H9 (cell line): ENCODE measurements at regions not wholly inside any gene's neighbourhood (a gene's known extent, or its start where the extent isn't known, plus 50 kb on each side); places are given as distances from the start of the nearest gene placed in this dataset.

Experiments used
- DNase-seq: peaks from one replicate; pipeline ENCODE4 v3.0.0-alpha.2; 2017
- H2AFZ ChIP-seq: one replicate; pipeline ENCODE4 v1.6.1; 2013; ENCODE audit warnings: mild to moderate bottlenecking, low read length, control low read depth, moderate library complexity
- H2AK5ac ChIP-seq: 2 replicates; pipeline ENCODE4 v1.6.1; 2013; ENCODE audit warnings: low read length, control low read depth, mixed read lengths; ENCODE audit not compliant: insufficient read length
- H2BK120ac ChIP-seq: one replicate; pipeline ENCODE4 v1.6.1; 2013; ENCODE audit warnings: low read depth, mild to moderate bottlenecking, low read length, control low read depth, inconsistent platforms; ENCODE audit not compliant: poor library complexity, severe bottlenecking
- H2BK12ac ChIP-seq: 2 replicates; pipeline ENCODE4 v1.6.1; 2013; ENCODE audit warnings: low read length, control low read depth, mixed read lengths, low read depth; ENCODE audit not compliant: insufficient read length
- H2BK15ac ChIP-seq: 2 replicates; pipeline ENCODE4 v1.6.1; 2013; ENCODE audit warnings: low read depth, low read length, control low read depth
- H2BK20ac ChIP-seq: one replicate; pipeline ENCODE4 v1.6.1; 2013; ENCODE audit warnings: low read depth, mild to moderate bottlenecking, low read length, control low read depth, inconsistent platforms; ENCODE audit not compliant: poor library complexity, severe bottlenecking
- H2BK5ac ChIP-seq: 2 replicates; pipeline ENCODE4 v1.6.1; 2013; ENCODE audit warnings: low read length, control low read depth, mixed read lengths; ENCODE audit not compliant: insufficient read length
- H3K14ac ChIP-seq: 2 replicates; pipeline ENCODE4 v1.6.1; 2013; ENCODE audit warnings: low read length, control low read depth; ENCODE audit not compliant: insufficient read depth
- H3K18ac ChIP-seq: 2 replicates; pipeline ENCODE4 v1.6.1; 2013; ENCODE audit warnings: low read depth, mild to moderate bottlenecking, mixed read lengths, low read length, control low read depth; ENCODE audit not compliant: insufficient read length
- H3K23ac ChIP-seq: 2 replicates; pipeline ENCODE4 v1.6.1; 2013; ENCODE audit warnings: low read length, control low read depth, mixed read lengths, low read depth; ENCODE audit not compliant: insufficient read length
- H3K23me2 ChIP-seq: 2 replicates; pipeline ENCODE4 v1.6.1; 2013; ENCODE audit warnings: low read depth, mild to moderate bottlenecking, mixed read lengths, low read length, control low read depth; ENCODE audit not compliant: insufficient read length, poor library complexity, severe bottlenecking
- H3K27ac ChIP-seq: 2 replicates; pipeline ENCODE4 v1.5.1; 2013; ENCODE audit warnings: low read length, control low read depth, mixed read lengths, low read depth; ENCODE audit not compliant: insufficient read length
- H3K27me3 ChIP-seq: 2 replicates; pipeline ENCODE4 v1.6.1; 2013; ENCODE audit warnings: low read length, control low read depth, inconsistent platforms; ENCODE audit not compliant: insufficient read depth
- H3K4ac ChIP-seq: 2 replicates; pipeline ENCODE4 v1.6.1; 2013; ENCODE audit warnings: low read depth, mild to moderate bottlenecking, control low read depth, inconsistent platforms, low read length, moderate library complexity
- H3K4me1 ChIP-seq: 2 replicates; pipeline ENCODE4 v1.6.1; 2013; ENCODE audit warnings: low read length, control low read depth, inconsistent platforms; ENCODE audit not compliant: insufficient read depth
- H3K4me2 ChIP-seq: 2 replicates; pipeline ENCODE4 v1.6.1; 2013; ENCODE audit warnings: low read length, control low read depth, mixed read lengths; ENCODE audit not compliant: insufficient read length, insufficient read depth
- H3K56ac ChIP-seq: 2 replicates; pipeline ENCODE4 v1.6.1; 2013; ENCODE audit warnings: low read depth, mild to moderate bottlenecking, mixed read lengths, low read length, control low read depth; ENCODE audit not compliant: insufficient read length
- H3K79me1 ChIP-seq: 2 replicates; pipeline ENCODE4 v1.6.1; 2013; ENCODE audit warnings: low read depth, mild to moderate bottlenecking, moderate library complexity, low read length, control low read depth, inconsistent platforms; ENCODE audit not compliant: insufficient read depth, poor library complexity, severe bottlenecking
- H3K79me2 ChIP-seq: 2 replicates; pipeline ENCODE4 v1.6.1; 2013; ENCODE audit warnings: low read length, control low read depth, inconsistent platforms; ENCODE audit not compliant: insufficient read depth
- H3K9ac ChIP-seq: 2 replicates; pipeline ENCODE4 v1.6.1; 2013; ENCODE audit warnings: low read length, control low read depth, mixed read lengths; ENCODE audit not compliant: insufficient read length; ENCODE audit errors: extremely low read depth
- H3K9me3 ChIP-seq: one replicate; pipeline ENCODE4 v1.6.1; 2013; ENCODE audit warnings: low read depth, low read length, inconsistent platforms; ENCODE audit not compliant: control insufficient read depth
- H3T11ph ChIP-seq: one replicate; pipeline ENCODE4 v1.6.1; 2013; ENCODE audit warnings: mild to moderate bottlenecking, low read length, control low read depth, inconsistent platforms
- H4K20me1 ChIP-seq: one replicate; pipeline ENCODE4 v1.6.1; 2013; ENCODE audit not compliant: control insufficient read depth, insufficient read length, insufficient read depth
- H4K5ac ChIP-seq: 2 replicates; pipeline ENCODE4 v1.6.1; 2013; ENCODE audit warnings: low read depth, mild to moderate bottlenecking, mixed read lengths, low read length, control low read depth; ENCODE audit not compliant: insufficient read length
- H4K8ac ChIP-seq: replicated peaks from 2 replicates; pipeline ENCODE4 v1.6.1; 2013; ENCODE audit warnings: low read length, control low read depth, mixed read lengths, low read depth; ENCODE audit not compliant: insufficient read length
- H4K91ac ChIP-seq: 2 replicates; pipeline ENCODE4 v1.6.1; 2013; ENCODE audit warnings: low read depth, mild to moderate bottlenecking, moderate library complexity, mixed read lengths, low read length, control low read depth; ENCODE audit not compliant: insufficient read length
- H3K27ac Mint-ChIP-seq, 3 experiments: 2 replicates in 2 of 3; 3 replicates in 1 of 3; pipeline ENCODE4 v1.8.0; 2020 to 2021; ENCODE audit warnings: mixed read lengths in 3 of 3, mild to moderate bottlenecking in 1 of 3, moderate library complexity in 1 of 3
- H3K27me3 Mint-ChIP-seq: 2 replicates; pipeline ENCODE4 v1.8.0; 2021; ENCODE audit warnings: low read depth, mild to moderate bottlenecking, moderate library complexity, mixed read lengths
- H3K36me3 Mint-ChIP-seq, 3 experiments: 2 replicates in 2 of 3; 3 replicates in 1 of 3; pipeline ENCODE4 v1.8.0; 2020 to 2021; ENCODE audit warnings: low read depth in 3 of 3, mixed read lengths in 3 of 3; ENCODE audit not compliant: insufficient read depth in 1 of 3
- H3K4me1 Mint-ChIP-seq, 2 experiments: 2 replicates each; pipeline ENCODE4 v1.8.0; 2020; ENCODE audit warnings: mixed read lengths in 2 of 2
- H3K4me3 Mint-ChIP-seq, 2 experiments: 2 replicates in 1 of 2; 3 replicates in 1 of 2; pipeline ENCODE4 v1.8.0; 2020 to 2021; ENCODE audit warnings: mild to moderate bottlenecking in 2 of 2, mixed read lengths in 2 of 2, moderate library complexity in 1 of 2
- H3K9me3 Mint-ChIP-seq, 2 experiments: 2 replicates in 1 of 2; 3 replicates in 1 of 2; pipeline ENCODE4 v1.8.0; 2020; ENCODE audit warnings: mild to moderate bottlenecking in 2 of 2, mixed read lengths in 2 of 2, moderate library complexity in 1 of 2
- CTCF ChIP-seq: fragments of 200-600 bp; sonication (generic); conservative IDR thresholded peaks from 3 replicates; pipeline ENCODE4 v1.8.0; 2021; ENCODE audit warnings: antibody characterized with exemption, mild to moderate bottlenecking
- WGBS: extraction: QIAGEN DNeasy Blood & Tissue Kit; methylation state at CpG from one replicate; pipeline ENCODE4 v1.1.7; 2013; ENCODE audit warnings: missing lambda C conversion rate, low lambda C conversion rate, mixed read lengths; ENCODE audit not compliant: insufficient read length; ENCODE audit errors: extremely low coverage; 5-methylcytosine and 5-hydroxymethylcytosine counted together

- Histone ChIP-seq H3K79me1 (no peaks in the 10 kb centered on the region), H3K4ac (no peak overlapping the region), H2BK120ac (no peak overlapping the region), H3K4me1 (no peaks in the 10 kb centered on the region), H4K5ac (no peak overlapping the region), H2AFZ (no peak overlapping the region), H3K9ac (no peak overlapping the region), H3K23ac (no peak overlapping the region), H2BK12ac (no peak overlapping the region), H3K56ac (no peak overlapping the region), H2BK20ac (no peak overlapping the region), H2AK5ac (no peak overlapping the region), H2BK5ac (no peak overlapping the region), H2BK15ac (no peak overlapping the region), H3K4me2 (no peak overlapping the region), H4K20me1 (no peaks in the 10 kb centered on the region), H4K8ac (no peak overlapping the region), H4K91ac (no peak overlapping the region), H3K9me3 (no peaks in the 10 kb centered on the region), H3K18ac (no peak overlapping the region), H3K27me3 (no peaks in the 10 kb centered on the region), H3K79me2 (no peaks in the 10 kb centered on the region), H3K23me2 (no peaks in the 10 kb centered on the region), H3K14ac (no peak overlapping the region), H3T11ph (no peak overlapping the region), H3K27ac (no peak overlapping the region)
- H3K4me3 Mint-ChIP-seq: no peak overlapping the region
- H3K27ac Mint-ChIP-seq: no peak overlapping the region
- H3K9me3 Mint-ChIP-seq: no peaks in the 10 kb centered on the region
- TF ChIP-seq CTCF: no peak
- peaks cover 0 to 2% (median 0%) of the 10 kb centered on the region in 3 experiments; a peak in 1 of 7 replicates for H3K36me3 Mint-ChIP-seq
- no CpG with 5 or more reads among the region's 2 CpGs for WGBS
- H3K4me1 Mint-ChIP-seq: no peaks in the 10 kb centered on the region
- H3K27me3 Mint-ChIP-seq: no peaks in the 10 kb centered on the region
- DNase-seq: no peak
Measured at GRCh38 chr6:82436740-82437139, 73.1 kb downstream of the TPBG start.
